ENCODE measurements at regions not wholly inside any gene's neighbourhood (a gene's known extent, or its start where the extent isn't known, plus 50 kb on each side); places are given as distances from the start of the nearest gene placed in this dataset.
A peak's percentile ranks its signal among the peaks of the same experiment; 100 is the strongest.

- no peak for DNase-seq
Observed at GRCh38 chr10:88060762-88061161, 197.3 kb downstream of the PTEN start.

DNA sequence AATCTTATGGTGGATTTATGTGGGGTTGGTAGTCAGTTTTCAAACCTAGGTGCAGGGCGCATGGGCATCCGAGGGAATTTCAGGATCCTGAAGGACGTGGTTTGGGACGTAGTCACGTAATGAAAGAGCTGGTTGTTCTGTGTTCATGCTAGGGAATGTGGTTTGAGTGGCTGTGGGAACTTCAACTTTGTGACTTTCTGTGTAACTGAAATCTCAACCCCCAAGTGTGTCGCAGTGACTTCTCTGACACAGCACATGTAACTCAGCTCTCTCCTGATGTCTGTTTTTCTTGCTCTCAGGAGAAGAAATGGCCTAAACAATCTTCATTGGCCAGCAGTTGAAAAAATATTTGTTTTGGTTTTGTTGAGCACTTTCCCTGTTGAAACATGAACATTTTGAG lies 199.0 kb downstream of the PTEN start:
- no peak for DNase-seq

- DNase-seq, result no peak
Observed at GRCh38 chr10:88062798-88063472, 199.5 kb downstream of the PTEN start.

DNA sequence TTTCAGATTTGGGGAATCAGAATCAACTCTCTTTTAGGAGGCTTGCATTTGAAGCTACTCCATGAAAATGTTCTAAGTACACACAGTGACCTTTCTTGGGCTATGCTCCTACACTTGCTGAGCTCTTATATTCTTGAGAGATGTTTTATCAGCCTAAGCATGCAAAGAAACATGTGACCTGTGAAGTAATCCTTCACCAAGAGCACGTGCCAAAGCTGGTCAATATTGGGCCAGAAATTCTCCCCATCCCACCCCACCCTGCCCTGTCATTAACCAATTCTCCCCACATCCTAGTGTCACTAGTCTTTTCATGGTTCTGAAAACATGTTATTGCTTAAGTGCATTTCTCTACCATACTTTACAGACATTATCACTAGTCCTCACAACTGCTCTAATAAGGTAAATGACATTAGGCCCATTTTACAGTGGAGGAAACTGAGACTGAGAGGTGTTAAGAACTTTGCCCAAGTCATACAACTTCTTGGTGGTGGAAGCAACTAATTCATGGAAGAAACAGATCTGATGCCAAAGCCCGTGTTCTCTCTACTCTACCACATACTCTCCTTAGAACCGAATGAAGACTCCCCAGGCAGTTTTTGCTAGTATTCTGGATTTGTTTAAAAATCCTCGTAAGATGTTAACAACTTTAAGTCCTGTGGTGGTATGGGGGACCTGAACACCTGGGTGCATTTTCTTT lies 200.6 kb downstream of the PTEN start:
- no peak for DNase-seq

GRCh38 chr10:88064608-88065382 lies 201.4 kb downstream of the PTEN start:
- peak; percentile 64 for DNase-seq

GRCh38 chr10:88065383-88066049 lies 202.1 kb downstream of the PTEN start:
- DNase-seq, result no peak

- no peak for DNase-seq
Observed at GRCh38 chr10:88066319-88066718, 202.9 kb downstream of the PTEN start.

DNA sequence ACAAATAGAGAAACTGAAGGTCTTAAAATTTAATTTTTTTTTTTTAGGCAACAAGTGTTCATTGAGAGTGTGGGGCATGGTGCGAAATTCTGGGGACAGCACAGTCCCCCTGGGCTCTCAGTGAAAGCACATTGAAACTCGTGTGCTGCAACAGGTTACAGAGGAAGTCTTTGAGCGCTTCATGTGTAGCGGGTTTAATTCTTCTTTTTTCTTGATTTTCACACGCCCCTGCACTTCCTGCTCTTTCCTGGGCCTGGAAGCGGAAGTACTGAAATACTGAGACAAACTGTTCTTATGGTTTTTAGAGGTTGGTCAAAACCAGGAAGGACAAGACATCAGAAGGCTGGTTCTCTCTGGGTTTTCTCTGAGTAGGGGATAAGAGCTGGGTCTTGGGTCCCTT lies 203.5 kb downstream of the PTEN start:
- DNase-seq, result peak; percentile 36

GRCh38 chr10:88067737-88068136 lies 204.3 kb downstream of the PTEN start:
- no peak for DNase-seq

DNA sequence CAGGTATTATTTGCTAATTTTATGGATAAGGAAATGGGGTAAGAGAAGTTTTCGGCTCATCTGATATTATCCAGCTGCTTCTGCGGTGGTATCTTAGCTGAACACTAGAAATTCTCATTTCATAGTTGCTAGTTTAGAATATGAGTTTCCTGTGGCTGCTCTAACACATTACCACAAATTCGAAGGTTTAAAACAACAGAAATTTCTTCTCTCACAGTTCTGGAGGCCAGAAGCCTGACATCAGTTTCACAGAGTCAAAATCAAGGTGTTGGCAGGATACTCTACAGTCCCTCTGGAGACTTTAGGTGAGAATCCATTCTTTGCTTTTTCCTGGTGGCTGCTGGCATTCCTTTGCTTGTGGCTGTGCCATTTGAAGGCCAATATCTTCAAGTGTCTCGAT lies 205.9 kb downstream of the PTEN start:
- no peak for DNase-seq

- no peak for DNase-seq
Observed at GRCh38 chr10:88070080-88070880, 206.9 kb downstream of the PTEN start.

GRCh38 chr10:88071879-88072278 lies 208.5 kb downstream of the PTEN start:
- DNase-seq, result no peak

- DNase-seq, result no peak
Observed at GRCh38 chr10:88073682-88074081, 210.3 kb downstream of the PTEN start.

GRCh38 chr10:88074971-88075370 lies 211.5 kb downstream of the PTEN start:
- no peak for DNase-seq

DNA sequence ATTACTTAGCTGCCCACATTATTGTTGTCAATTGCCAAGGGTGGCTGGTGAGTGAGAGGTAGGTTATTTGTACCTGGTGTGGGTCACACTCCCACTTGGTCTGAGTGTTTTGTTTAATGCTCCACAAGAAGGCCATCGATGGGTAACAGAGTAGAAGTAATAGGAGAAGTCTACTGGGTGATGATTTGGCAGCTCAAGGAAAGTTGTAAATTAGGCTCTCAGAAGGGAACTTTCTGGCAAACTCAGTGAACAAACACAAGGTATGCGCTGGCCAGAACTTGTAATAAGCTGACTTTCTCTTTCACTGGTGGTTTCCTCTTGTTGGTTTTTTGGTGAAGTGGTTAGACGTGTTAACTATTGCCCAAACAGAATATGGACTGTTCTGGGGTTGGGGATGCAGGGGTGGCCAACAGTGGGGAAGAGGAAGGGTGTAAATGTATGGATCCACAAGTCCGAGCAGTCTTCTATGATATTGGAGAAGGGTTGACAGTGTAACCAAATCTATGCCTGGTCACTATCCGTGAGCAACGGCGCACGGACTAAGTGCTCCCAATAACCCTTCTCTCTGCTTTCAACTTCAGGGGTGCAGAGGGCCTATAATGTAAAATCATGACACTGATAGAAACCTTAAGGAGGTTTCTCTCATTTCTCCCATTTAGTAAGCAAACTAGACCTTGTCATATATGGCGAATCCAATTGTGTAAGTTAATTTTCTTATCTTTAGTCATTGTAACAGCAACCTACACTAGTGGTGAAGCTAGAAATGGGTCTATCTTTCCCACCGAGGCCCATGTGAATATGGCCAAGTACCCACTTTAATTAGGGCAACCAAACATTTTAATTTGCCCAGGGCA lies 212.8 kb downstream of the PTEN start:
- no peak for DNase-seq

DNA sequence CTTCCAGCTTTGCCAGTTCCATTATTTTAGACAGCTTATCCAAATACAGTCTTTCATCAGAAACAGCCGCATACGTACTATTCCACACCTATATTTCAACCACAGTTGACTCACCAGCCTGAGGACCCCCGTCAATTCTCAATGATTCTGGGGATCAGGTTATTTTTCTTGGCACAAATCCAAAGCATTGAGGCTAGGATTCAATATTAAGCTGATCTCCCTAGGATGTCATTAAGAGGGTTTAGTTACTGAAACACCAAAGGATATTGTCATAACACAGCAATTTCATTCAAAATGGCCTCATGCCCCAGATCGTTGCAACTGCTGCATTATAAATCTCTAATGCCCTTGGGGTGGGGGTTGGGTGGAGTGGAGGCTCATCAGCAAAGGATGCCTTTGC lies 214.6 kb downstream of the PTEN start:
- no peak for DNase-seq

DNA sequence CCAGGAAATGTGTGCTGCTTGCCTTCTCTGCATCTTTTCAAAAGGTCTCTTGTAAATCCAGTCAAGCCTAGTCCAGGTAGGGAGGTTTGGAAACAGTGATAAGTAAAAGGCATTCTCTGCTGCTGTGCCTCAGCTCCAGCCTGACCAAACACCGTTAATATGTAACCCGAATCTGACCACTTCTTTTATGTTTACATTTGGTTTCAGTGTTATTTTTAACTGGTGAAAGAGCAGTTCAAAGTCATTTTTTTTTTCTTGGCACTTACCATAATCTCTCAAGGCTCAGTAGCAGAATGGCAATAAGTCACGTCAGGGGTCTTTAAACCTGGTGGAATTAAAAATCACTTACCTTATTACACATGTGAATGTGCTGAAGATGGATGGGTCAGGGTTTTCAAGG lies 216.8 kb downstream of the PTEN start:
- no peak for DNase-seq

GRCh38 chr10:88081457-88082054 lies 218.1 kb downstream of the PTEN start:
- no peak for DNase-seq

DNA sequence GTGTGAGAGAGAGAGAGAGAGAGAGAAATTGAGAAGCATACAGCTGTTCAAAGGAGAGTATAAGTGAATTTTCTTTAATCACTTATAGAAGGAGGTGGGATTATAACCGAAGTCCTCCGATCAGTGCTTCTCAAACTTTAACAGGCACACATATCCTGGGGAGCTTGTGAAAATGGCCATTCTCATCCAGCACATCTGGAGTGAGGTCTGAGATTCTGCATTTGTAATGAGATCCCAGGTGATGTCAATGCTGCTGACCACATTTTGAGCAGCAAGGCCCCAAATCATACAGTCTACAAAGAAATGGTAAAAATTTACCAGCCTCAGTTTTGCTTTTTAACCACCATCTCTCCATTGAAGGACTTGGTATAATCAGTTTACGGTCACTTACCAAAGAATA lies 219.0 kb downstream of the PTEN start:
- DNase-seq, result no peak

GRCh38 chr10:88082806-88083596 lies 219.6 kb downstream of the PTEN start:
- DNase-seq, result no peak
